ENCODE measurements at regions not wholly inside any gene's neighbourhood (a gene's known extent, or its start where the extent isn't known, plus 50 kb on each side); places are given as distances from the start of the nearest gene placed in this dataset.

DNA sequence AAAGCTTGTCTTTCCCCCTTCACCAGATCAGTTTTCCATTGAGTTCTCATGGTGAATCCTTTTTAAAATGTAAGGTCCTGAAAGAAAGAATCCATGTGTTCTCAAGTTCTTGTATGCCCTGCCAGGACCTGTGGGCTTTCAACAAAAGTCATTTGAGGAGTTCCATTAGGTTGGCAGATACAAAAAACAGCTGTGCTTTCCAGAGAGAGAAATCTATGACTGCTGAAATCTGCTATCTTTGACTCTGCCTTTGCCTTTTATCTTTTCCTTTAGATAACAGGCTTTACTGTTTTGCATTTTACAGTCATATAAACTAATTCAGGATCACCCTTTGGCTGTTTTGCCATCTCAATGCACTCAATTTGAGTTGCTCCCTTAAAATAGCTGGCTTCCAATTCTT, 59.7 kb downstream of the CXCR4 start:
- no peak for TF ChIP-seq CTCF (IDR thresholded peaks at IDR 0.05)
- no peak for TF ChIP-seq EZH2 (IDR thresholded peaks at IDR 0.05; ENCODE audit: borderline replicate concordance, insufficient read depth, low read depth, low read length, poor library complexity, severe bottlenecking)
